GM21576 (cell line): ENCODE measurements at regions not wholly inside any gene's neighbourhood (a gene's known extent, or its start where the extent isn't known, plus 50 kb on each side); places are given as distances from the start of the nearest gene placed in this dataset.
"Not testable (repeated sequence)": the region's sequence is repeated elsewhere in the genome, so short reads cannot be mapped to it uniquely, and the experiment has no call there.

Experiments
- ATAC-seq: cut with Tn5 transposase; IDR thresholded peaks from one replicate; pipeline ENCODE4 v1.9.1; 2021; ENCODE audit warnings: mild to moderate bottlenecking, moderate library complexity; ENCODE audit not compliant: unreplicated experiment

- ATAC-seq = no peak
Measured at GRCh38 chr1:196160066-196160795, 448.0 kb downstream of the KCNT2 start.

GRCh38 chr1:196155586-196155985, 452.7 kb downstream of the KCNT2 start:
- ATAC-seq = no peak

GRCh38 chr1:196152975-196153374, 455.3 kb downstream of the KCNT2 start:
- no peak for ATAC-seq

- ATAC-seq = no peak
Measured at GRCh38 chr1:196152086-196152485, 456.2 kb downstream of the KCNT2 start.

- no peak for ATAC-seq
Measured at GRCh38 chr1:196148367-196148970, 459.8 kb downstream of the KCNT2 start.

GRCh38 chr1:196147530-196147929, 460.7 kb downstream of the KCNT2 start:
- ATAC-seq = no peak

GRCh38 chr1:196145151-196145550, 463.1 kb downstream of the KCNT2 start:
- ATAC-seq = not testable (repeated sequence)

GRCh38 chr1:196144588-196144987, 463.7 kb downstream of the KCNT2 start:
- no peak for ATAC-seq

GRCh38 chr1:196143602-196144342, 464.5 kb downstream of the KCNT2 start:
- no peak for ATAC-seq

GRCh38 chr1:196142111-196142640, 466.1 kb downstream of the KCNT2 start:
- ATAC-seq = no peak

GRCh38 chr1:196136396-196136795, 471.8 kb downstream of the KCNT2 start:
- no peak for ATAC-seq

- no peak for ATAC-seq
Measured at GRCh38 chr1:196131691-196132090, 476.5 kb downstream of the KCNT2 start.

GRCh38 chr1:196128835-196129234, 479.4 kb downstream of the KCNT2 start:
- no peak for ATAC-seq

- no peak for ATAC-seq
Measured at GRCh38 chr1:196121181-196121580, 487.1 kb downstream of the KCNT2 start.

- ATAC-seq = no peak
Measured at GRCh38 chr1:196115646-196116045, 492.6 kb downstream of the KCNT2 start.

- no peak for ATAC-seq
Measured at GRCh38 chr1:196114193-196114592, 494.0 kb downstream of the KCNT2 start.

- ATAC-seq = not testable (repeated sequence)
Measured at GRCh38 chr1:196108990-196109389, 499.2 kb downstream of the KCNT2 start.

GRCh38 chr1:196105901-196106300, 502.3 kb downstream of the KCNT2 start:
- no peak for ATAC-seq

- ATAC-seq = no peak
Measured at GRCh38 chr1:196102826-196103225, 505.4 kb downstream of the KCNT2 start.

GRCh38 chr1:196098000-196098399, 510.2 kb downstream of the KCNT2 start:
- ATAC-seq = no peak

- ATAC-seq = no peak
Measured at GRCh38 chr1:196094821-196095220, 513.4 kb downstream of the KCNT2 start.
